ENCODE measurements at regions not wholly inside any gene's neighbourhood (a gene's known extent, or its start where the extent isn't known, plus 50 kb on each side); places are given as distances from the start of the nearest gene placed in this dataset.

- no peak for TF ChIP-seq POLR2AphosphoS5 (IDR thresholded peaks at IDR 0.05; ENCODE audit: low read depth, low read length)
- no peak for TF ChIP-seq TAF1 (IDR thresholded peaks at IDR 0.05; ENCODE audit: low read depth, low read length)
Observed at GRCh38 chr2:120593921-120594686, 141.6 kb upstream of the GLI2 start.

All from GM12891 (cell line).